ENCODE measurements at regions not wholly inside any gene's neighbourhood (a gene's known extent, or its start where the extent isn't known, plus 50 kb on each side); places are given as distances from the start of the nearest gene placed in this dataset.
"Not testable (repeated sequence)": the region's sequence is repeated elsewhere in the genome, so short reads cannot be mapped to it uniquely, and the experiment has no call there.

GRCh38 chr4:125169192-125169591 is 145.6 kb upstream of the FAT4 start:
- no TSS peak for BruUV-seq (replicated peaks)
- TF ChIP-seq, protein P1, sequence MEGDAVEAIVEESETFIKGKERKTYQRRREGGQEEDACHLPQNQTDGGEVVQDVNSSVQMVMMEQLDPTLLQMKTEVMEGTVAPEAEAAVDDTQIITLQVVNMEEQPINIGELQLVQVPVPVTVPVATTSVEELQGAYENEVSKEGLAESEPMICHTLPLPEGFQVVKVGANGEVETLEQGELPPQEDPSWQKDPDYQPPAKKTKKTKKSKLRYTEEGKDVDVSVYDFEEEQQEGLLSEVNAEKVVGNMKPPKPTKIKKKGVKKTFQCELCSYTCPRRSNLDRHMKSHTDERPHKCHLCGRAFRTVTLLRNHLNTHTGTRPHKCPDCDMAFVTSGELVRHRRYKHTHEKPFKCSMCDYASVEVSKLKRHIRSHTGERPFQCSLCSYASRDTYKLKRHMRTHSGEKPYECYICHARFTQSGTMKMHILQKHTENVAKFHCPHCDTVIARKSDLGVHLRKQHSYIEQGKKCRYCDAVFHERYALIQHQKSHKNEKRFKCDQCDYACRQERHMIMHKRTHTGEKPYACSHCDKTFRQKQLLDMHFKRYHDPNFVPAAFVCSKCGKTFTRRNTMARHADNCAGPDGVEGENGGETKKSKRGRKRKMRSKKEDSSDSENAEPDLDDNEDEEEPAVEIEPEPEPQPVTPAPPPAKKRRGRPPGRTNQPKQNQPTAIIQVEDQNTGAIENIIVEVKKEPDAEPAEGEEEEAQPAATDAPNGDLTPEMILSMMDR (IDR thresholded peaks at IDR 0.05; ENCODE audit: unreplicated experiment): no peak
- Mint-ChIP-seq H3K4me3 (ENCODE audit: low read depth, unreplicated experiment) (no peak overlapping the region), H3K9me3 (ENCODE audit: low read depth, unreplicated experiment) (no peaks in the 10 kb centered on the region), H3K36me3 (ENCODE audit: insufficient read depth, unreplicated experiment) (no peaks in the 10 kb centered on the region), H3K4me1 (ENCODE audit: low read depth, unreplicated experiment) (no peaks in the 10 kb centered on the region), H3K27ac (ENCODE audit: unreplicated experiment) (no peak overlapping the region), H3K27me3 (ENCODE audit: unreplicated experiment) (no peaks in the 10 kb centered on the region)
- CTCF ChIA-PET: no interaction called here
- intact Hi-C loops (cut with micrococcal nuclease; ENCODE audit: unreplicated experiment): no loop called here
- no peak for DNase-seq

DNA sequence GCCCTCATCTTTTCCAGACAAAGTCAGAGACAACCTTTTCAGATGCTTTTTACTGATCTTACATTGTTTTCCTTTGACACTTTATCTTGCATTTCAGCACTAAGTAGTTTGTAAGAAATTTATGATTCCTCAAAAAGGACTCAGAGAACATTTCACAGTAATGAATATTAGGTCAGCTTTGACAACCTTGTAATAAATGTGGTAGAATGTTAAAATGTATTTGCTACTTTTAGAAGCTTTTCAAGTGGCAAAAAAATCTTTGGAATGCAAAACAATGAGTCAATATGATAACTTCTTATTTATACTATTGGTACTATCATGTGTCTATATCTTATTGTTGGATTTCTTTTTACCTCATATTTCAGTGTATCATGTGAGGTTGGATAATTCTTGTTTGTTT is 146.2 kb upstream of the FAT4 start:
- BruUV-seq (replicated peaks): no TSS peak
- H3K9me3 Mint-ChIP-seq (ENCODE audit: low read depth, unreplicated experiment): no peaks in the 10 kb centered on the region
- DNase-seq: no peak
- intact Hi-C loops (cut with micrococcal nuclease; ENCODE audit: unreplicated experiment): no loop called here
- CTCF ChIA-PET: no interaction called here
- H3K4me3 Mint-ChIP-seq (ENCODE audit: low read depth, unreplicated experiment): no peak overlapping the region
- H3K27ac Mint-ChIP-seq (ENCODE audit: unreplicated experiment): no peak overlapping the region
- no peaks in the 10 kb centered on the region for H3K4me1 Mint-ChIP-seq (ENCODE audit: low read depth, unreplicated experiment)
- TF ChIP-seq, protein P1 (IDR thresholded peaks at IDR 0.05; ENCODE audit: unreplicated experiment): no peak
- H3K27me3 Mint-ChIP-seq (ENCODE audit: unreplicated experiment): no peaks in the 10 kb centered on the region
- H3K36me3 Mint-ChIP-seq (ENCODE audit: insufficient read depth, unreplicated experiment): no peaks in the 10 kb centered on the region

DNA sequence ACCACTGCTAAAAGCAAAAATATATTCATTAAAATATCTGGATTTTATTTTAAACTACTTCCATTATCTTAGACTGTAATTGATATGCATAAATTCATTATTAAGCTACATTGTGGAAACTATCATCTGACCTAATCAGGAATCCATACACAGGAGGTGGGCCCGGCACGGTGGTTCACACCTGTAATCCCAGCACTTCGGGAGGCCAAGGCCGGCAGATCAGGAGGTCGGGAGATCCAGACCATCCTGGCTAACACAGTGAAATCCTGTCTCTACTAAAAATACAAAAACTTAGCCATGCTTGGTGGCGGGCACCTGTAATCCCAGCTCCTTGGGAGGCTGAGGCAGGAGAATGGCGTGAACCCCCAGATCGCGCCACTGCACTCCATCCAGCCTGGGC is 148.7 kb upstream of the FAT4 start:
- CTCF ChIA-PET; BruUV-seq (replicated peaks): not testable (repeated sequence)

DNA sequence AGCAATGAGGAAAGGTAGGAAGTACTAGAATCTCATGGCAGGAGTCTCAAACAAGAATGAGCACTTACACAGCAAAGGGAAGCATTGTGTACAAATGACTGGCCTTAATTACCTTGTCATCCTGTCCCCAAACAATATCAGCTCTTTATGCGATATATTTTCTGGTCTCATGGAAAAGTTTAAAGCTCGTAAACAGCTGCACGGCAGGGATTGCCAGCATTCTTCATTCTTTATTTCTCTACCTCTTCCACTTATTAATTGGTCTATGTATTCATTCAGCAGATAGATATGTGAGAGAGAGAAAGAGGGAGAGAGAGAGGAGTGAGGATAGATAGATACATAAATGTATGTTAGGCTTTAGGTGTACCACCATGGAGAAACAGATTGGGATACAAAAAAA is 155.8 kb upstream of the FAT4 start:
- Mint-ChIP-seq H3K27ac (ENCODE audit: unreplicated experiment) (no peak overlapping the region), H3K27me3 (ENCODE audit: unreplicated experiment) (no peaks in the 10 kb centered on the region), H3K4me3 (ENCODE audit: low read depth, unreplicated experiment) (no peak overlapping the region), H3K36me3 (ENCODE audit: insufficient read depth, unreplicated experiment) (no peaks in the 10 kb centered on the region), H3K9me3 (ENCODE audit: low read depth, unreplicated experiment) (no peaks in the 10 kb centered on the region), H3K4me1 (ENCODE audit: low read depth, unreplicated experiment) (no peaks in the 10 kb centered on the region)
- no TSS peak for BruUV-seq (replicated peaks)
- CTCF ChIA-PET: interaction anchor here (0.6 kb wide), 1 partner anchor 868 kb away, joined by 3 read pairs; no protein-coding TSS in a partner anchor
- intact Hi-C loops (cut with micrococcal nuclease; ENCODE audit: unreplicated experiment): no loop called here
- TF ChIP-seq, protein P1 (IDR thresholded peaks at IDR 0.05; ENCODE audit: unreplicated experiment): no peak
- no peak for DNase-seq

More for the DNA sequence above, 148.7 kb upstream of the FAT4 start:
- intact Hi-C loops (cut with micrococcal nuclease; ENCODE audit: unreplicated experiment); H3K27ac Mint-ChIP-seq (ENCODE audit: unreplicated experiment); H3K36me3 Mint-ChIP-seq (ENCODE audit: insufficient read depth, unreplicated experiment); H3K4me3 Mint-ChIP-seq (ENCODE audit: low read depth, unreplicated experiment); H3K4me1 Mint-ChIP-seq (ENCODE audit: low read depth, unreplicated experiment); H3K27me3 Mint-ChIP-seq (ENCODE audit: unreplicated experiment); H3K9me3 Mint-ChIP-seq (ENCODE audit: low read depth, unreplicated experiment); DNase-seq: not testable (repeated sequence)

- TF ChIP-seq, protein P1 (IDR thresholded peaks at IDR 0.05; ENCODE audit: unreplicated experiment): no peak
- Mint-ChIP-seq H3K27ac (ENCODE audit: unreplicated experiment) (no peak overlapping the region), H3K36me3 (ENCODE audit: insufficient read depth, unreplicated experiment) (no peaks in the 10 kb centered on the region), H3K9me3 (ENCODE audit: low read depth, unreplicated experiment) (no peaks in the 10 kb centered on the region), H3K4me3 (ENCODE audit: low read depth, unreplicated experiment) (no peak overlapping the region), H3K27me3 (ENCODE audit: unreplicated experiment) (no peaks in the 10 kb centered on the region), H3K4me1 (ENCODE audit: low read depth, unreplicated experiment) (no peaks in the 10 kb centered on the region)
- no peak for DNase-seq
- no TSS peak for BruUV-seq (replicated peaks)
- intact Hi-C loops (cut with micrococcal nuclease; ENCODE audit: unreplicated experiment): no loop called here
- CTCF ChIA-PET: no interaction called here
Observed at GRCh38 chr4:125155251-125155650, 159.5 kb upstream of the FAT4 start.

Data from Calu3 (cell line).